ENCODE measurements at regions not wholly inside any gene's neighbourhood (a gene's known extent, or its start where the extent isn't known, plus 50 kb on each side); places are given as distances from the start of the nearest gene placed in this dataset.
"Not testable (repeated sequence)": the region's sequence is repeated elsewhere in the genome, so short reads cannot be mapped to it uniquely, and the experiment has no call there.

DNA sequence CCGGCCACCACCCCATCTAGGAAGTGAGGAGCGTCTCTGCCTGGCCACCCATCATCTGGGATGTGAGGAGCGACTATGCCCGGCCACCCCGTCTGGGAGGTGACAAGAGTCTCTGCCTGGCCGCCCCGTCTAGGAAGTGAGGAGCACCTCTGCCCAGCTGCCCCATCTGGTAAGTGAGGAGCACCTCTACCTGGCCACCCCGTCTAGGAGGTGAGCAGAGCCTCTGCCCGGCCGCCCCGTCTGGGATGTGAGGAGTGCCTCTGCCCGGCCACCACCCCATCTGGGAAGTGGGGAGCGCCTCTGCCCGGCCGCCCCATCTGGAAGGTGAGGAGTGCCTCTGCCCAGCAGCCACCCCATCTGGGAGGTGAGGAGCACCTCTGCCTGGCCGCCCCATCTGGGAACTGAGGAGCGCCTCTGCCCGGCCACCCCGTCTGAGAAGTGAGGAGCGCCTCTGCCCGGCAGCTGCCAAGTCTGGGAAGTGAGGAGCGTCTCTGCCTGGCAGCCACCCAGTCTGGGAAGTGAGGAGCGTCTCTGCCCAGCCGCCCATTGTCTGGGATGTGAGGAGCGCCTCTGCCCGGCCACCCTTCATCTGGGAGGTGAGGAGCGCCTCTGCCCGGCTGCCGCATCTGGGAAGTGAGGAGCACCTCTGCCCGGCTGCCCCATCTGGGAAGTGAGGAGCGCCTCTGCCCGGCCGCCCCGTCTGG, 164.4 kb downstream of the CENPC start:
- H3K9me3 ChIP-seq (ENCODE audit: control insufficient read depth, insufficient read depth, low read depth, low read length); H3K79me2 ChIP-seq (ENCODE audit: control insufficient read depth, insufficient read depth, low read length); H3K27ac ChIP-seq (ENCODE audit: insufficient read depth, low read length); H3K4me2 ChIP-seq (ENCODE audit: extremely low read depth, insufficient read depth, low read length); H4K20me1 ChIP-seq (ENCODE audit: control insufficient read depth, extremely low read depth, insufficient read depth, low read length); H2AFZ ChIP-seq (ENCODE audit: low read length); H3K36me3 ChIP-seq (ENCODE audit: control insufficient read depth, insufficient read depth, low read length); H3K9ac ChIP-seq (ENCODE audit: insufficient read depth, low read length); H3K4me1 ChIP-seq (ENCODE audit: control insufficient read depth, extremely low read depth, insufficient read depth, low read length); H3K4me3 ChIP-seq (replicated peaks in 1 of 4; ENCODE audit: control extremely low read depth in 1 of 4, insufficient read depth in 1 of 4, low read depth in 3 of 4, low read length in 4 of 4); H3K27me3 ChIP-seq (ENCODE audit: control insufficient read depth, insufficient read depth, low read length); DNase-seq (ENCODE audit: low read depth in 2 of 2): not testable (repeated sequence)

DNA sequence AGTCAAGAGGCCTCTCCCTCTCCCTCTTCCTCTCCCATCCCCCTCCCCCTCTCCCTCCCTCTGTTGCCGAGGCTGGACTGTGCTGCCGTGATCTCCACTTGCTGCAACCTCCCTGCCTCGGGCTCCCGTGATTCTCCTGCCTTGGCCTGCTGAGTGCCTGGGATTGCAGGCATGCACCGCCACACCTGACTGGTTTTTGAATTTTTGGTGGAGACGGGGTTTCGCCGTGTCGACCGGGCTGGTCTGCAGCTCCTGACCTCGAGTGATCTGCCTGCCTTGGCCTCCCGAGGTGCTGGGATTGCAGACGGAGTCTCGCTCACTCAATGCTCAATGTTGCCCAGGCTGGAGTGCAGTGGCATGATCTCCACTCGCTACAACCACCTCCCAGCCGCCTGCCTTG, 165.1 kb downstream of the CENPC start:
- Histone ChIP-seq H3K36me3 (ENCODE audit: control insufficient read depth, insufficient read depth, low read length) (no peaks in the 10 kb centered on the region), H3K9me3 (ENCODE audit: control insufficient read depth, insufficient read depth, low read depth, low read length) (no peaks in the 10 kb centered on the region), H3K79me2 (ENCODE audit: control insufficient read depth, insufficient read depth, low read length) (no peaks in the 10 kb centered on the region), H3K4me3 (replicated peaks in 1 of 4; ENCODE audit: control extremely low read depth in 1 of 4, insufficient read depth in 1 of 4, low read depth in 3 of 4, low read length in 4 of 4) (no peak overlapping the region), H3K4me1 (ENCODE audit: control insufficient read depth, extremely low read depth, insufficient read depth, low read length) (no peaks in the 10 kb centered on the region), H3K9ac (ENCODE audit: insufficient read depth, low read length) (no peak overlapping the region), H3K27ac (ENCODE audit: insufficient read depth, low read length) (no peak overlapping the region), H4K20me1 (ENCODE audit: control insufficient read depth, extremely low read depth, insufficient read depth, low read length) (no peaks in the 10 kb centered on the region), H2AFZ (ENCODE audit: low read length) (no peak overlapping the region), H3K4me2 (ENCODE audit: extremely low read depth, insufficient read depth, low read length) (no peak overlapping the region), H3K27me3 (ENCODE audit: control insufficient read depth, insufficient read depth, low read length) (no peaks in the 10 kb centered on the region)
- TF ChIP-seq, protein P1, sequence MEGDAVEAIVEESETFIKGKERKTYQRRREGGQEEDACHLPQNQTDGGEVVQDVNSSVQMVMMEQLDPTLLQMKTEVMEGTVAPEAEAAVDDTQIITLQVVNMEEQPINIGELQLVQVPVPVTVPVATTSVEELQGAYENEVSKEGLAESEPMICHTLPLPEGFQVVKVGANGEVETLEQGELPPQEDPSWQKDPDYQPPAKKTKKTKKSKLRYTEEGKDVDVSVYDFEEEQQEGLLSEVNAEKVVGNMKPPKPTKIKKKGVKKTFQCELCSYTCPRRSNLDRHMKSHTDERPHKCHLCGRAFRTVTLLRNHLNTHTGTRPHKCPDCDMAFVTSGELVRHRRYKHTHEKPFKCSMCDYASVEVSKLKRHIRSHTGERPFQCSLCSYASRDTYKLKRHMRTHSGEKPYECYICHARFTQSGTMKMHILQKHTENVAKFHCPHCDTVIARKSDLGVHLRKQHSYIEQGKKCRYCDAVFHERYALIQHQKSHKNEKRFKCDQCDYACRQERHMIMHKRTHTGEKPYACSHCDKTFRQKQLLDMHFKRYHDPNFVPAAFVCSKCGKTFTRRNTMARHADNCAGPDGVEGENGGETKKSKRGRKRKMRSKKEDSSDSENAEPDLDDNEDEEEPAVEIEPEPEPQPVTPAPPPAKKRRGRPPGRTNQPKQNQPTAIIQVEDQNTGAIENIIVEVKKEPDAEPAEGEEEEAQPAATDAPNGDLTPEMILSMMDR (conservative IDR thresholded peaks at IDR 0.05 in 1 of 2, IDR thresholded peaks at IDR 0.05 in 1 of 2; ENCODE audit: low read depth in 1 of 2, low read length in 2 of 2), result no peak
- TF ChIP-seq EZH2 (IDR thresholded peaks at IDR 0.05; ENCODE audit: low read length, missing control alignments), result no peak
- DNase-seq (ENCODE audit: low read depth in 2 of 2), result no peak

DNA sequence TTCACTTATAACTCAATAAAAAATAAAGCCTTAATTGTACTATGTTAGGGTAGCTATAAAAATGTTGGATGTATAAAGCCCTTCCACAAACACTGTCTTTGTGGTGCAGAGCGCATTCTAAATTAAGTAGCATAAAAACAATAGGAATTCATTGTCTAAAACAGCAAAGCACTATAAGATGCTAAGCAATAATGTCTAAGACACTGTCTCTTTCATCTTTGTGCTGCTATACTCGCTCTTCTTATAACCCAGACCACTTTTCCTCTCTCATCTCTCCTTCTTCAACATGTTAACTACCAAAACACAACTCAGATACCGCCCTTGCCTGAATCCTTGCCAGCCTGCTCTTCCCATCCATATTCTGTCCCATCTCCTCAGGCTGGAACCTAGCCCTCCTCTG, 170.0 kb downstream of the CENPC start:
- no peaks in the 10 kb centered on the region for H3K79me2 ChIP-seq (ENCODE audit: control insufficient read depth, insufficient read depth, low read length)
- no peaks in the 10 kb centered on the region for H3K9me3 ChIP-seq (ENCODE audit: control insufficient read depth, insufficient read depth, low read depth, low read length)
- no peaks in the 10 kb centered on the region for H3K4me1 ChIP-seq (ENCODE audit: control insufficient read depth, extremely low read depth, insufficient read depth, low read length)
- H3K27ac ChIP-seq (ENCODE audit: insufficient read depth, low read length), result no peak overlapping the region
- H3K4me3 ChIP-seq (replicated peaks in 1 of 4; ENCODE audit: control extremely low read depth in 1 of 4, insufficient read depth in 1 of 4, low read depth in 3 of 4, low read length in 4 of 4), result no peak overlapping the region
- H3K9ac ChIP-seq (ENCODE audit: insufficient read depth, low read length), result no peak overlapping the region
- TF ChIP-seq, protein P1 (conservative IDR thresholded peaks at IDR 0.05 in 1 of 2, IDR thresholded peaks at IDR 0.05 in 1 of 2; ENCODE audit: low read depth in 1 of 2, low read length in 2 of 2), result no peak
- TF ChIP-seq EZH2 (IDR thresholded peaks at IDR 0.05; ENCODE audit: low read length, missing control alignments), result no peak
- no peak for DNase-seq (ENCODE audit: low read depth in 2 of 2)
- H3K4me2 ChIP-seq (ENCODE audit: extremely low read depth, insufficient read depth, low read length), result no peak overlapping the region
- H3K27me3 ChIP-seq (ENCODE audit: control insufficient read depth, insufficient read depth, low read length), result no peaks in the 10 kb centered on the region
- no peaks in the 10 kb centered on the region for H3K36me3 ChIP-seq (ENCODE audit: control insufficient read depth, insufficient read depth, low read length)
- no peak overlapping the region for H2AFZ ChIP-seq (ENCODE audit: low read length)
- H4K20me1 ChIP-seq (ENCODE audit: control insufficient read depth, extremely low read depth, insufficient read depth, low read length), result no peaks in the 10 kb centered on the region
